ENCODE measurements at regions not wholly inside any gene's neighbourhood (a gene's known extent, or its start where the extent isn't known, plus 50 kb on each side); places are given as distances from the start of the nearest gene placed in this dataset.

GRCh38 chr6:22849921-22850320 lies 280.6 kb downstream of the HDGFL1 start:
- no peak overlapping the region for H4K91ac ChIP-seq (ENCODE audit: insufficient read length, low read depth, low read length)
- no peak overlapping the region for H3T11ph ChIP-seq (ENCODE audit: low read length)
- TF ChIP-seq CTCF (conservative IDR thresholded peaks at IDR 0.05) = no peak
- H3K4ac ChIP-seq (ENCODE audit: low read depth, low read length) = no peak overlapping the region
- no peak overlapping the region for H3K56ac ChIP-seq (ENCODE audit: insufficient read length, low read depth, low read length)
- H3K9me3 ChIP-seq (ENCODE audit: control insufficient read depth, low read depth, low read length) = no peaks in the 10 kb centered on the region
- H3K18ac ChIP-seq (ENCODE audit: insufficient read length, low read depth, low read length) = no peak overlapping the region
- no peaks in the 10 kb centered on the region for H3K27me3 ChIP-seq (ENCODE audit: insufficient read depth, low read length)
- no peak overlapping the region for H3K14ac ChIP-seq (ENCODE audit: insufficient read depth, low read length)
- H2BK5ac ChIP-seq (ENCODE audit: insufficient read length, low read length) = no peak overlapping the region
- no peak overlapping the region for H2BK12ac ChIP-seq (ENCODE audit: insufficient read length, low read depth, low read length)
- no peak overlapping the region for H4K8ac ChIP-seq (replicated peaks; ENCODE audit: insufficient read length, low read depth, low read length)
- DNase-seq = no peak
- no peak overlapping the region for H2AFZ ChIP-seq (ENCODE audit: low read length)
- Mint-ChIP-seq H3K9me3 (peaks cover 12 to 14% of the 10 kb centered on the region in 2 experiments), H3K4me3 (no peak overlapping the region), H3K27ac (no peak overlapping the region), H3K27me3 (ENCODE audit: low read depth) (no peaks in the 10 kb centered on the region), H3K4me1 (no peaks in the 10 kb centered on the region; a peak in 1 of 4 replicates), H3K36me3 (ENCODE audit: insufficient read depth in 1 of 3, low read depth in 3 of 3) (peaks cover 4 to 13% (median 4%) of the 10 kb centered on the region in 3 experiments)
- no peaks in the 10 kb centered on the region for H4K20me1 ChIP-seq (ENCODE audit: control insufficient read depth, insufficient read depth, insufficient read length)
- no peaks in the 10 kb centered on the region for H3K79me2 ChIP-seq (ENCODE audit: insufficient read depth, low read length)
- no peak overlapping the region for H2BK15ac ChIP-seq (ENCODE audit: low read depth, low read length)
- H2AK5ac ChIP-seq (ENCODE audit: insufficient read length, low read length) = no peak overlapping the region
- H3K9ac ChIP-seq (ENCODE audit: extremely low read depth, insufficient read length, low read length) = no peak overlapping the region
- no peaks in the 10 kb centered on the region for H3K23me2 ChIP-seq (ENCODE audit: insufficient read length, low read depth, low read length, poor library complexity, severe bottlenecking)
- no peak overlapping the region for H3K4me2 ChIP-seq (ENCODE audit: insufficient read depth, insufficient read length, low read length)
- H3K27ac ChIP-seq (ENCODE audit: insufficient read length, low read depth, low read length) = no peak overlapping the region
- no peaks in the 10 kb centered on the region for H3K79me1 ChIP-seq (ENCODE audit: insufficient read depth, low read depth, low read length, poor library complexity, severe bottlenecking)
- H3K23ac ChIP-seq (ENCODE audit: insufficient read length, low read depth, low read length) = no peak overlapping the region
- H4K5ac ChIP-seq (ENCODE audit: insufficient read length, low read depth, low read length) = no peak overlapping the region
- H2BK20ac ChIP-seq (ENCODE audit: low read depth, low read length, poor library complexity, severe bottlenecking) = no peak overlapping the region
- H3K4me1 ChIP-seq (ENCODE audit: insufficient read depth, low read length) = no peaks in the 10 kb centered on the region
- H2BK120ac ChIP-seq (ENCODE audit: low read depth, low read length, poor library complexity, severe bottlenecking) = no peak overlapping the region
